H54 (cell line): ENCODE measurements at regions not wholly inside any gene's neighbourhood (a gene's known extent, or its start where the extent isn't known, plus 50 kb on each side); places are given as distances from the start of the nearest gene placed in this dataset.
"Not testable (repeated sequence)": the region's sequence is repeated elsewhere in the genome, so short reads cannot be mapped to it uniquely, and the experiment has no call there.

Experiments
- DNase-seq: peaks from one replicate; pipeline ENCODE4 v3.0.0; 2011; ENCODE audit warnings: low spot score, mixed read lengths; ENCODE audit not compliant: insufficient read length
- FAIRE-seq: peaks from 3 replicates; lab custom pipeline; 2011; peaks lifted over from hg19 to GRCh38; lab: Jason Lieb, UNC
- POLR2A ChIP-seq: IDR thresholded peaks from 2 replicates; pipeline ENCODE4 v1.6.1; 2011; ENCODE audit warnings: low read depth, mild to moderate bottlenecking, low read length

DNA sequence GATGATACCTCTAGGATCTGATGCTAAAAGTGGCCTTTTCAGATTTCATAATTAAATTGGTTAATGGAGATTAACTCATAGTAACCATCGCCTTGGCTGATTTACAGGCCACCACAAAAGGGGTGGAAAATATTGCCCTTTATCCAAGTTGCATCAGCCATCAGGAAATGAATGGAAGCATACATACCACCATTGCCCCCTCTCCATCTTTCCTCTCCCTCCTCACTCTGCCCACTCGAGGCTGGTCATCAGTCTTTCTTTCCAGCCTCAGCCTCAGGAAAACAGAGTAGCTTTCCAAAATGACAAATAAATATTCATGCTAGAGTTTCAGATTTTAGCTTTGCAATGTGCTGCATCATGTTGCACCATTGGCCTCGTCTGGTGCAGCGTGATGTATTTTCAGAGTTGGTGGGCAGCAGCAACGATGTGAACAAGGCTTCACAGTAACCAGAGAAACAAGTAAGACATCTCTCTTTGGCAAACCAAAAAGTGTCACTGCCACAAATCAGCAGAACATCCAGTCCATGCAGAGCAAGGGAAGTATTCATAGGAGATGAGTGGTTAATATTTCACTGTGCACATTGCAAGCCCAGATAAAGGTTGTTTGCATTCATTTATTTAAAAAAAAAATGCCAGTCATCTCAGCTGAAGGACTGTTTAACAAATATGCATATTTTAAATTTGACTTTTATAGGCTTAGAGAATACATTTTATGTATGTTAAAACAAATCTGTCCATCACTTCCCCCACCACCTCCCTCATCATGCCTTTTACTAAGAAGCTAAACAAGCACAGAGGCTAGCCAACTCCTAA, 136.7 kb upstream of the FAT3 start:
- no peak for FAIRE-seq
- no peak for TF ChIP-seq POLR2A
- DNase-seq: no peak

DNA sequence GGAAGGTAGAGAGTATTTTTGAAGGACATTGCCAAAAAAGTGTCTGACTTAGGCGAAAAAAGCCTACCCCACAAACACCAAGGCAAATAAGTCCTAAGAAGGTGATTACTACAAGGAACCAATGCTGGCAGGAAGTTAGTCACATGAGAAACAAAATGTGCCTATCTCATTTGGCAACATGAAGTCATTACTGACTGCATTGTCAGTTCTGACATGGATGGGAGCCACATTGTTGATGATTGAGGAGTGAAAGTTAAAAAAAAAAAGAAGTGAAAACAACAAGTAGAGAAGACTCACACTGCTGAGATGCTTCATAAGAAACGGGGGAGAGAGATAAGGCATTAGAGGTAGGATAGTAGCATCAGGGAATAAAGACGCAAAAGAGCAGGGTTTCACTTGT, 141.5 kb upstream of the FAT3 start:
- FAIRE-seq: no peak
- no peak for DNase-seq
- TF ChIP-seq POLR2A: no peak

DNA sequence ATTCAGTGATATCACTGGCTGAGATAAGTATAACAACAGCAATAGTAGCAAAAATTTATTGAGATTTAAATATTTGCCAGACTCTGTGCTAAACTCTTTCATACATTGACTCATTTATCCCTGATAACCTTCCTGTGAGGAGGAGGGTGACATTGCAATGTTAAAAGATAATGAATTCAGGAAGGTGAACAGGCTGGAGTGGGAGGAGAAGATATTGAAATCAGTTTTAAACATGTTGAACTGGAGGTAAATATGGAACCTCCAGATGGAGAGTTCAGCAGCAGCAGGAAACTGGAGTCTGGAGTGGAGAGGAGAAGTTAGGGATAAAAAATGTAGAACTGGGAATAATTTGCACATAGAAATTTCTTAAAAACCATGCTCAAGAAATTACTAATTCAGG, 142.0 kb upstream of the FAT3 start:
- TF ChIP-seq POLR2A: no peak
- FAIRE-seq (no peak), DNase-seq (no peak)

DNA sequence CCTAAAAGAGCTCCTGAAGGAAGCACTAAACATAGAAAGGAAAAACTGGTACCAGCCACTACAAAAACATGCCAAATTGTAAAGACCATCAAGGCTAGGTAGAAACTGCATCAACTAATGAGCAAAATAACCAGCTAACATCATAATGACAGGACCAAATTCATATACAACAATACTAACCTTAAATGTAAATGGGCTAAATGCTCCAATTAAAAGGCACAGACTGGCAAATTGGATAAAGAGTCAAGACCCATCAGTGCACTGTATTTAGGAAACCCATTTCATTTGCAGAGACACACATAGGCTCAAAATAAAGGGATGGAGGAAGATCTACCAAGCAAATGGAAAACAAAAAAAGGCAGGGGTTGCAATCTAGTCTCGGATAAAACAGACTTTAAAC, 150.1 kb upstream of the FAT3 start:
- FAIRE-seq, DNase-seq: not testable (repeated sequence)

DNA sequence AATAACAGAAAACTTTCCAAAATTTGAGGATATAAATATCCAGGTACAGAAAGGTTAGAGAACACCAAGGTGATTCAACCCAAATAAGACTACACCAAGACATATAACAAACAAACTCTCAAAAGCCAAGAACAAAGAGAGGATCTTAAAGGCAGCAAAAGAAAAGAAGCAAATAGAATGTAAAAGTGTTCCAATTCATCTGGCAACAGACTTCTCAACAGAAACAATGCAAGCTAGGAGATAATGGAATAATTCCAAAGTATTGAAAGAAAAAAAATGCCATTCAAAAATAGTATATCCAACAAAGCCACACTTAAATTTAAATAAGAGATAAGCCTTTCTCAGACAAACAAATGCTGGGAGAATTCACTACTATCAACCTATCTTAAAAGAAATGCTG, 153.0 kb upstream of the FAT3 start:
- no peak for FAIRE-seq

DNA sequence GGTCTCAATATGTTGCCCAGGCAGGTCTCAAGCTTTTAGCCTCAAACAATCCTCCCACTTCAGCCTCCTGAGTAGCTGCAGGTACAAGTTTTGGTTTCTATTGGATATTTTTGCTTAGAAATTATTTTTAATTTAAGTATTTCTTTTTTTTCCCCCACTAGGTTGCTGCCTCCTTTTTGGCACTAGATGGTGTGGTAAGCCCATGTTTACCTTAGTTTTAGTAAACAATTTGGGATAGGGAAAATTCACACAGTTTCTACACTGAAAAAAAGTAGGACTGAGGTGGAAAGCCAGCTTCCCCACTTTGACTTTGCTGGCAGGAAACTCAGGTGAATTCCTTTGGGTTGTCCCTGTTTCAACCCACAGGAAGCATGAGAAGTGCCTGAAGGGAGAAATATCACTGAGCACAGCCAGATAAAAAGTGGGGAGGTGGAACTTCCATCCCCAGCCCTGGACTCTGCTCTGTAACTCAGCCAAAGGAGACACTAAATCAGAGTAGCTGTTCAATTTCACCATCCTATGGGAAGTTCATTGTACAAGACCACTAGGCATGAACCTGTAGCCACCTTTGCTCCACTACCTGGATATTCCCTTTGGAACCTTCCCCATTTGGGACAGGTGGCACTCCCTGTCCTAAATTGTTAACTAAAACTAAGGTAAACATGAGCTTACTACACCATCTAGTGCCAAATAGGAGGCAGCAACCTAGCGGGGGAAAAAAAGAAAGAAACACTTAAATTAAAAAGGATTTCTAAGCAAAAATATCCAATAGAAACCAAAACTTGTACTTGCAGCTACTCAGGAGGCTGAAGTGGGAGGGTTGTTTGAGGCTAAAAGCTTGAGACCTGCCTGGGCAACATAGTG, 154.4 kb upstream of the FAT3 start:
- no peak for DNase-seq
- FAIRE-seq: no peak
- no peak for TF ChIP-seq POLR2A

More for the DNA sequence above, 153.0 kb upstream of the FAT3 start:
- DNase-seq: no peak
- no peak for TF ChIP-seq POLR2A

DNA sequence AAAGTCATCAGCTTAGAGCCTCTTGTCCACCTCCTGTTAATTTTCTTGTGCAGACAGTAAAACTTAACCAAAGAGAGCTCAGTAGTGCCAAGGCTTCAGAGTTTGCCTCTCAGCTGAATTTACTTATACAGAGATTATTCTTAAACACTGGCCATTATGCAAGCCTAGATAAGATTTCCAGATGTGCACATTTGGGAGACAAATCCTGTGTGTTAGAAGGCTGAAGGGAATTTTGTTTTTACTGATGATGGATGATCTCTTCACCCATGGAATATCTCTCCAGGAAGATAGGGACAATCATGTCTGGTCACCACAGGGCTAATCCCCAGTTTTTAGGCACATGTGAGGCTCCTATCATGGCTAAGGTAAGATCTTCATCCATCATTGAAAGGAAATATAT, 157.6 kb upstream of the FAT3 start:
- no peak for TF ChIP-seq POLR2A
- FAIRE-seq: no peak
- no peak for DNase-seq

DNA sequence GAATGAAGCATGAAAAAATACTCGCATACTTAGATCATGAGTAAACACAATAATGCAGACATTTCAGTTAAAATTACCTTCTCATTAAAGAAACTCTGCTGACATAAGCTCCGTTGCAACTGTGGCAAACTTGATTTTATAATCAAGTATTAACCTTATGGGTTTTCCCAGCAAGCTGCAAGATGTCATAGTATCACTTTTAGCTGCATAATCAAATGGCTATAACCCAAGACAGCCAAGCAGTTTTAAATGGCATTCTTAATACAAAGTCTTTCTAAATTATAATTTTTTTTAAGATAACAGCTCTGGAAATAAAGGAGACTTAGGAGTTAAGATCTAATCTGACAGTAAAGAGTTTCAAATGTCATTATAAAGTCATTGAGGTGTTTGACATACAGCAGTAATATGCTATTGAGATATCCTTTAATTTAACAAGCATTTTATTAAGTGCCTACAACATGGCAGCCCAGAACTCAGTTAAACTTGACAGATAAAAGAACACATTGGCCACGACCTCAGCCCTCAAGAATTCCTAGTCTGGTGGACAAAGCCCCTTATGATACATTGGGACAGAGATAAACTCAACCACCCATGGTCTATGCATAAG, 163.1 kb upstream of the FAT3 start:
- no peak for TF ChIP-seq POLR2A
- no peak for DNase-seq
- no peak for FAIRE-seq

DNA sequence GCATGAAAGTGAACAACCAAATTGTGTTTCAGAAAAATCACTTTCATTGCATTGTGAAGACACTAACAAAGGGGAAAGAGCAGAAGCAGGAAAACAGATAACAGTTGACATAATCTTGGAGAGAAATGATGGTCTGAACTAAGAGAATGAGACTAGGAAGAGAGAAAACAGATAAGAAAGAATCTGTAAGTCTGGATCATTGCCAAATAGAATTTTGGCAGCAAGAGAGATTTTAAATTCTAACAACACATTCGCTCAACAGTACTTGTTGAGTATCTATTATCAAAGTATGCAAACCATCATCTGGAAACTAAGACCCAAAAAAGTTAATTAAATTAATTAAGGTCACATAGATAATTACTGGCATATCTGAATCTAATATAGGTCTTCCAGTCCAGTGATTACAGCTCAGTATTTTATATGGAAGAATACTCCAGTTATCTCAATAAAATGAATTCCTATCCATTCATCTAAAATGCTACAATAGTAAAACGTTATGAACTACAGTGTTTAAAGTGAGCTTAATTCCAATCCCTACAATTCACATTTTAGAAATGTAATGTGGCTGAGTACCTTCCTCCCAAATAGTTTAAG, 166.7 kb upstream of the FAT3 start:
- DNase-seq (no peak), FAIRE-seq (no peak)
- TF ChIP-seq POLR2A: no peak

DNA sequence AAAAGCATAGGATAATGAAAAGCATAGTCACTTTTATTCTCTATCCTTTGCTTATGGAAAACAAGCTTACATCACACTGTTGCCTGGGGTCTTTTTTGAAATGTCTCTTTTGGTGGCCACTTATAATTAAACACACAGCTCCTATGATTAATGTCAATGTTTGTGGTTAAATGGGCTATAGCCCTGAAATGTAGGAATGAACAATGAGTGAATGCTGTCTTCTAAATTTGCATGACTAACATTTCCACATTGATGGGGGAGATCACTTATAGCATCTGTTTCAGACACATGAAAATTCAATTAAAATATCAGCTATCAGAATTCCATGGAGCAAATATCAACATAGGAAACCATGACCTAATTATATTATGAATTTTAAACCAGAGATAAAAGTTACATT, 171.4 kb upstream of the FAT3 start:
- DNase-seq (no peak), FAIRE-seq (no peak)

DNA sequence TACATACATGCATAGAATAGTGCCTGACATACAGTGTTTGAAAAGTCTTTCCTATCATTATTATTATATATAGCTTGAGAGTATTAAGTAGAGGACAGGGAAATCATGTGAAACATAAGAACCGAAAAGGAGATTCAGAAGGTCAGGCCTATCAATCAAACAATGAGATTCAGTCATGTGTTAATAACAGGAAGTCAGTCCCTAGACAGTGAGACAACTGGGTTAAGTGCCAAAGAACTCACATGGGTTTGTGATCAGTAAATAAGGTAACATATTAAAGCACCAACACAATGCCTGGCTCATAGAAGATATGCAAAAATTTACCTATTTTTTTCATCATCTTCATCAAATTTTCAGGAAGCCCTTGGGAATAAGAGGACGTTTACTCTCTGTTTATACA, 174.3 kb upstream of the FAT3 start:
- TF ChIP-seq POLR2A: no peak
- DNase-seq (no peak), FAIRE-seq (no peak)

More for the DNA sequence above, 171.4 kb upstream of the FAT3 start:
- no peak for TF ChIP-seq POLR2A

DNA sequence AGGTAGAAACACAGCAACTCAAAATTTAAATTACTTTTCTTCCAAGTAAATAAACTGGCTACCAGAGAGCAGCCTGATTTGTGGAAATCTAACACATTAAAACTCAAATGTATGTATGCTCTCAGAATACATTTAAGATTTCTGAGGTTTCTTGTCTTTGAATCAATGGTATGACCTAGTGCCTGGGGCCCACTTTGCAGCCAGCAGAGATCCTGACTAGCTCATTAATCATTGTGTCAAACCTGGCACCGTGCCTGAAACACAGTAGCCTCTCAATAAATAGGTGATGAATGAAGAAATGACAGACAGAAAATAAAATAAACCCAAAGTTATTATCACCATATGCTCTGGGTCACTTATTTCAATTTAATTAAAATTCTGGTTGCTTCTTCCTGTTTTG, 176.2 kb upstream of the FAT3 start:
- FAIRE-seq (no peak), DNase-seq (no peak)
- TF ChIP-seq POLR2A: no peak

DNA sequence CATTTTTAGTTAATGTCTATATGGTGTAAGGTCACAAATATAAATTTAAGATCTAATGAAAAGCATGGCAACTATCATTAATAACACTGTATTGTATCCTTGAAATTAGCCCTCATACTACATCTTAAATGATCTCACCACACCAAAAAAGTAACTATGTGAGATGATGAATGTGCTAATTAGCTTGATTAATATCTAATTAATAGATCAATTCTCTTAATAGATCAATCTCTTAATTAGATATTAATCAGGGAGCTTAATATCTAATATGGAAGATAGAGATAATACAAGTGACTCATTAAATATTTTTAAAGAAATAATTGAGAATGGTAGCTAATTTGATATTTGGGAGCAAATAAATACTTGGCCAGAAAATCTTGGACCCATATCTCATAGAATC, 178.5 kb upstream of the FAT3 start:
- DNase-seq: no peak
- no peak for FAIRE-seq
- no peak for TF ChIP-seq POLR2A

DNA sequence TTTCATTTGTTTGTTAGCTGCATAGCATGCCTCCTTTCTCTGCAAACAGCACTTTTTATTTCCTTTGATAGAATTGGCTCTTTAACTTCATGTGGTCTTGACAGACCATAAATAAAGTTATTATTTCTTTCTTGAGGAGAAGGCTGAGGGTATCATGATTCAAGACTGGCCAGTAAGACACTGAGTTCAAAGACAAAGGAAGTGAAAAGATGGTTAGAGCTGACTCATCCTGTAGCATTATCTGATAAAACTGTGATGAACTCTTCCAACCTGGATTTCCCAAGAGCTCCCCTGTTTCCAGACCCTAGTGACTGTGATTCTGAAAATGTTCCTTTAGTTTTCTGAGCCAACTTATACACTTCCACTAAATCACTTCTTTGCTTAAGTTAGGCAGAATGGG, 179.3 kb upstream of the FAT3 start:
- DNase-seq (no peak), FAIRE-seq (no peak)
- no peak for TF ChIP-seq POLR2A
